ENCODE measurements at regions not wholly inside any gene's neighbourhood (a gene's known extent, or its start where the extent isn't known, plus 50 kb on each side); places are given as distances from the start of the nearest gene placed in this dataset.

DNA sequence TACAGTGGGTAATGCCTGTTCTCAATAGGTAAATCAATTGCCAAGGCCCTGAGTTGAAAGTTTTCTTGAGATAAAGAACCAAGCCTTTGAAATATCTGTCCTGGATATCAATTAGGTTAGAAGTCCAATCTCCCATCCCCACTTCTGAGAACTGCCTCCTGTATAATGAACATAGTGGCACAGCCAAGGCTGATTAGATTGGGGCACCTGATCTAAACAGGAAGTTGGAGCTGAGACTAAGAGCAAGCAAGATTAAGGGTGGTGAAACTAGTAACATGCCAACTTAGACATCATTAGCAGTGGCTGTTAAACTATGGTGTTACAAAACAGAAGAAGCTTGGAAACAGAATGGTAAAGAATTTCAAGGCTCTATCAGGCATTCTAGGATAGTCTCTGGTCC is 137.7 kb upstream of the TMEM108 start:
- Histone ChIP-seq H3K27me3 (ENCODE audit: insufficient read depth, insufficient read length) (no peaks in the 10 kb centered on the region), H3K4me1 (ENCODE audit: insufficient read depth, insufficient read length) (no peaks in the 10 kb centered on the region), H3K36me3 (ENCODE audit: insufficient read depth, insufficient read length, low read length) (no peaks in the 10 kb centered on the region), H3K4me3 (ENCODE audit: insufficient read length, low read depth) (no peak overlapping the region), H3K9me3 (ENCODE audit: insufficient read depth, low read length) (no peaks in the 10 kb centered on the region), H3K9ac (ENCODE audit: insufficient read length, low read depth) (no peak overlapping the region)
- DNase-seq (ENCODE audit: low read depth, low spot score): no peak
- no peak for TF ChIP-seq YY1 (IDR thresholded peaks at IDR 0.05; ENCODE audit: insufficient read depth, insufficient read length)
- TF ChIP-seq ZNF274 (IDR thresholded peaks at IDR 0.05; ENCODE audit: low read depth, low read length): no peak
- no peak for TF ChIP-seq SUZ12 (IDR thresholded peaks at IDR 0.05; ENCODE audit: extremely low read depth, insufficient read depth, insufficient read length)

DNA sequence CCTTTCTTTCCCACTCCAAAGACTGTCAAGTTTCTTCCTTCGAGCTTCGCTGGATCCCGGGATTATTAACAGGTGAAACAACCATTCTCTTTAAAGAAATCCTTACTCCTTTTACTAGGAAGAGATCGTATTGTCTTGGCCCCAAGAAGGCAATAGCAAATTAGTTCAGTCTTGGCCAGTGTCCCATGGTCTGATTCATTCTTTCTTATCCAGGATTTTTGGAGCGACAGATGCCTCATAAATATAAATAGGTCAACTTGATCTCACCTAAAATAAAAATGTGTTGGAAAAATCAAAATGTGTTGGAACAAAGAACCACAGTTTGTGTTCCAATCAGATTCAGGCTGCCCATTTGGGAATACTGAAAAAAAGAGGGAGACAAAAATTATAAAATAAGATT is 140.1 kb upstream of the TMEM108 start:
- DNase-seq (ENCODE audit: low read depth, low spot score): no peak
- TF ChIP-seq SUZ12 (IDR thresholded peaks at IDR 0.05; ENCODE audit: extremely low read depth, insufficient read depth, insufficient read length): no peak
- TF ChIP-seq ZNF274 (IDR thresholded peaks at IDR 0.05; ENCODE audit: low read depth, low read length): no peak
- no peak for TF ChIP-seq YY1 (IDR thresholded peaks at IDR 0.05; ENCODE audit: insufficient read depth, insufficient read length)
- H3K4me1 ChIP-seq (ENCODE audit: insufficient read depth, insufficient read length): no peaks in the 10 kb centered on the region
- no peaks in the 10 kb centered on the region for H3K9me3 ChIP-seq (ENCODE audit: insufficient read depth, low read length)
- H3K4me3 ChIP-seq (ENCODE audit: insufficient read length, low read depth): no peak overlapping the region
- H3K36me3 ChIP-seq (ENCODE audit: insufficient read depth, insufficient read length, low read length): no peaks in the 10 kb centered on the region
- H3K9ac ChIP-seq (ENCODE audit: insufficient read length, low read depth): no peak overlapping the region
- no peaks in the 10 kb centered on the region for H3K27me3 ChIP-seq (ENCODE audit: insufficient read depth, insufficient read length)

DNA sequence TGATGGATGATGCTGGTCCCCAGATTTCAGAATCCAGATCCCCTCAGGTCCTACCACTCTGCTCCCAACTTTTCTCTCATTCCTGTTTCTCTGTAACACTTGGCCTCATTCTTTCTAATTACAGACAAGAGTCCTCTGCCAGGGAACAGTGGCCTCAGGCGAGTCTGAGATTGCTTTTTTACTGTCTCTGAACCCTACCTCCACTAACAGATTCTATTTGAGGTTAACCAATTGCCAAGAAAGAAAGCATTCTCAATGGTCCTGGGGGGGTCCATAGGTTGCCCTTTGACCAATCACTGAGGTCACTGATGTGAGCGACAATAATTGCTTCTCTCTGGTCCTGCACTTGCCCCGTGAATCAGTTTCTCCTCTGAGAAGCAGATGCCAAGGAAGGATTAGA is 145.2 kb upstream of the TMEM108 start:
- Histone ChIP-seq H3K36me3 (ENCODE audit: insufficient read depth, insufficient read length, low read length) (no peaks in the 10 kb centered on the region), H3K4me3 (ENCODE audit: insufficient read length, low read depth) (no peak overlapping the region), H3K9me3 (ENCODE audit: insufficient read depth, low read length) (no peaks in the 10 kb centered on the region), H3K27me3 (ENCODE audit: insufficient read depth, insufficient read length) (no peaks in the 10 kb centered on the region), H3K9ac (ENCODE audit: insufficient read length, low read depth) (no peak overlapping the region), H3K4me1 (ENCODE audit: insufficient read depth, insufficient read length) (no peaks in the 10 kb centered on the region)
- TF ChIP-seq YY1 (IDR thresholded peaks at IDR 0.05; ENCODE audit: insufficient read depth, insufficient read length) (no peak), ZNF274 (IDR thresholded peaks at IDR 0.05; ENCODE audit: low read depth, low read length) (no peak), SUZ12 (IDR thresholded peaks at IDR 0.05; ENCODE audit: extremely low read depth, insufficient read depth, insufficient read length) (no peak)
- no peak for DNase-seq (ENCODE audit: low read depth, low spot score)

DNA sequence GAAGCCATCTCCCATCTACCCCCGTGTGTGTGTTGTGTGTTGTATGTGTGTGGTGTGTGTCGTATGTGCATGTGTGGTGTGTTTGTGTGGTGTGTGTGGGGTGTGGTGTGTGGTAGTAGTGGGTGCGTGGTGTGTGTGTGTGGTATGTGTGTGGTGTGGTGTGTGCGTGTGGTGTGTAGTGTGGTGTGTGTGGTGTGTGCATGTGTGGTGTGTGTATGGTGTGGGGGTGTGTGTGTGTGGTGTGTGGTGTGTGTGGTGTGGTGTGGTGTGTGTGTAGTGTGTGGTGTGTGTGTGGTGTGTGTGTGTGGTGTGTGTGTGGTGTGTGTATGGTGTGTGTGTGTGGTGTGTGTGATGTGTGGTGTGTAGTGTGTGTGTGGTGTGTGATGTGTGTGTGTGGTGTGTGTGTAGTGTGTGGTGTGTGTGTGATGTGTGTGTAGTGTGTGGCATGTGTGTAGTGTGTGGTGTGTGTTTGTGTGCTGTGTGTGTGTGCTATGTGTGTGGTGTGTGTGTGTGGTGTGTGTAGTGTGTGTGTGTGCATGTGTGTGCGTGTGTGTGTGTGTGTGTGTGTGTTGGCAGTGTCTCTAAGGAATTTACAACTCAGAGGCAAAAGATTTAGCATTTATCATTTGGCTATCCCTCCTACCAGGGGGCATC is 156.3 kb upstream of the TMEM108 start:
- Histone ChIP-seq H3K27me3 (ENCODE audit: insufficient read depth, insufficient read length) (peaks cover 15% of the 10 kb centered on the region), H3K36me3 (ENCODE audit: insufficient read depth, insufficient read length, low read length) (no peaks in the 10 kb centered on the region), H3K4me1 (ENCODE audit: insufficient read depth, insufficient read length) (peaks cover 3% of the 10 kb centered on the region), H3K9ac (ENCODE audit: insufficient read length, low read depth) (no peak overlapping the region), H3K9me3 (ENCODE audit: insufficient read depth, low read length) (no peaks in the 10 kb centered on the region), H3K4me3 (ENCODE audit: insufficient read length, low read depth) (no peak overlapping the region)
- no peak for DNase-seq (ENCODE audit: low read depth, low spot score)
- TF ChIP-seq YY1 (IDR thresholded peaks at IDR 0.05; ENCODE audit: insufficient read depth, insufficient read length) (no peak), ZNF274 (IDR thresholded peaks at IDR 0.05; ENCODE audit: low read depth, low read length) (no peak), SUZ12 (IDR thresholded peaks at IDR 0.05; ENCODE audit: extremely low read depth, insufficient read depth, insufficient read length) (no peak)

DNA sequence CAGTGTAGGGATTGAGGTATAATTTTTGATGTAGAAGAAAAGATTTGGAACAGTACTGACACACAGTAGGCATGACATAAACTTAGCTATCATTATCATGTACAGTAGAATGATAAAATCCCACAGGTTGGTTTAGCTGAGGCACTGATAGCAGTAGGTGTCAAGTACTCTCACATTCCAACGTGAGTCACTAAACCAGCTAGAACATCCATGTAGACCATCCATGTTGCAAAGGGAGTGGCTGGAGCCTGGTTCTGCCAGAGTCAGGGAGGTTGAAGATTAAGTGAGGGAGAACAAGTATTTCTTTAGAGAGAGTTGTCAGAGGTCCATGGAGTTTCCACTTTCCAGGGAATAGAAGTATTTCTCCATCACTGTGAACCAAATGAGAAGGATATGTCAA is 157.2 kb upstream of the TMEM108 start:
- Histone ChIP-seq H3K4me1 (ENCODE audit: insufficient read depth, insufficient read length) (peaks cover 3% of the 10 kb centered on the region), H3K36me3 (ENCODE audit: insufficient read depth, insufficient read length, low read length) (no peaks in the 10 kb centered on the region), H3K9me3 (ENCODE audit: insufficient read depth, low read length) (no peaks in the 10 kb centered on the region), H3K9ac (ENCODE audit: insufficient read length, low read depth) (no peak overlapping the region), H3K4me3 (ENCODE audit: insufficient read length, low read depth) (no peak overlapping the region), H3K27me3 (ENCODE audit: insufficient read depth, insufficient read length) (peaks cover 15% of the 10 kb centered on the region)
- no peak for DNase-seq (ENCODE audit: low read depth, low spot score)
- TF ChIP-seq YY1 (IDR thresholded peaks at IDR 0.05; ENCODE audit: insufficient read depth, insufficient read length): no peak
- no peak for TF ChIP-seq ZNF274 (IDR thresholded peaks at IDR 0.05; ENCODE audit: low read depth, low read length)
- no peak for TF ChIP-seq SUZ12 (IDR thresholded peaks at IDR 0.05; ENCODE audit: extremely low read depth, insufficient read depth, insufficient read length)

DNA sequence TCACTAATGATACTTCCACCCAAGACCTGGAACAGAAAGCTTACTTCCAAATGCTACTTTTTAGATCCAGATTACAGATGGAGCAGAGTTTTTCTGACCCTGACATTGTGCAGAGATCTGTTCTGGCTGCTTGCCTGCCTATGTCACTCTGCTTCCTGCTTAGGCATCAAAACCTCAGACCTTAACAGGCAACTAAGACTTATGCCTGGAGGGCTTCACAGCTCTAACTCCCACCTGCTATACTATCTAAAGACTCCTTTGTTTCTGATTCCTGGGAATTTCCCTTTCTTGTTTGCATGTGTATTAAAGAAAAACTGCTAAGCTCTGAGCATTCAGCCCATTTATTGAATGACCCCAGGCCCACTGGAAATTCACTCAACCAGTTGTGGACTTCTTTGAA is 157.4 kb upstream of the NPHP3 start:
- no peaks in the 10 kb centered on the region for H3K36me3 ChIP-seq (ENCODE audit: insufficient read depth, insufficient read length, low read length)
- H3K4me1 ChIP-seq (ENCODE audit: insufficient read depth, insufficient read length): peaks cover 3% of the 10 kb centered on the region
- H3K27me3 ChIP-seq (ENCODE audit: insufficient read depth, insufficient read length): peaks cover 15% of the 10 kb centered on the region
- TF ChIP-seq ZNF274 (IDR thresholded peaks at IDR 0.05; ENCODE audit: low read depth, low read length) (no peak), SUZ12 (IDR thresholded peaks at IDR 0.05; ENCODE audit: extremely low read depth, insufficient read depth, insufficient read length) (no peak), YY1 (IDR thresholded peaks at IDR 0.05; ENCODE audit: insufficient read depth, insufficient read length) (no peak)
- no peaks in the 10 kb centered on the region for H3K9me3 ChIP-seq (ENCODE audit: insufficient read depth, low read length)
- H3K4me3 ChIP-seq (ENCODE audit: insufficient read length, low read depth): no peak overlapping the region
- DNase-seq (ENCODE audit: low read depth, low spot score): peak; percentile 67
- no peak overlapping the region for H3K9ac ChIP-seq (ENCODE audit: insufficient read length, low read depth)

DNA sequence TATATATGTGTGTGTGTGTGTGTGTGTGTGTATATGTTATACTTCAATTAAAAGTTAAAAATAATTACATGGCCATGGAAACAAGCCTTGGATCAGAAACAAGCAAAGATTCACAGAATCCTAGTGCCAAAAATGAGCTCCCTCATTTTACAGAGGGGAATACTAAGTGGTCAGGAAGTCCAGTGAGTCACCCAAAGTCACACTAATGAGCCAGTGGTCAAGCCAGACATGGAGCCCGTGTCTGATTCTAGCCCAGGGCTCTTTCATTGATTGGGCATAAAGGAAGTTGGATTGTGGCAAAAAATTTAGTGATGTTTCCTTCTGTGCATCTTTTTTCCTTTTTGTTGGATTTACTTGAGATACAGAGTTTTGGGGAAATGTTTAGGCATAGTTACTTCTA is 152.5 kb upstream of the NPHP3 start:
- TF ChIP-seq YY1 (IDR thresholded peaks at IDR 0.05; ENCODE audit: insufficient read depth, insufficient read length) (no peak), ZNF274 (IDR thresholded peaks at IDR 0.05; ENCODE audit: low read depth, low read length) (no peak), SUZ12 (IDR thresholded peaks at IDR 0.05; ENCODE audit: extremely low read depth, insufficient read depth, insufficient read length) (no peak)
- Histone ChIP-seq H3K4me1 (ENCODE audit: insufficient read depth, insufficient read length) (no peaks in the 10 kb centered on the region), H3K9ac (ENCODE audit: insufficient read length, low read depth) (no peak overlapping the region), H3K36me3 (ENCODE audit: insufficient read depth, insufficient read length, low read length) (no peaks in the 10 kb centered on the region), H3K4me3 (ENCODE audit: insufficient read length, low read depth) (no peak overlapping the region), H3K9me3 (ENCODE audit: insufficient read depth, low read length) (no peaks in the 10 kb centered on the region), H3K27me3 (ENCODE audit: insufficient read depth, insufficient read length) (no peaks in the 10 kb centered on the region)
- DNase-seq (ENCODE audit: low read depth, low spot score): no peak

All from NT2/D1 (cell line).